T-cell (primary cell): ENCODE measurements at regions not wholly inside any gene's neighbourhood (a gene's known extent, or its start where the extent isn't known, plus 50 kb on each side); places are given as distances from the start of the nearest gene placed in this dataset.

ENCODE experiments used
- ATAC-seq, 4 experiments: fragments of 200-7000 bp in 3 of 4; fragments of 150-1000 bp in 1 of 4; cut with Tn5 transposase; replicated peaks in 1 of 4; 1 replicate in 3 of 4; 2 replicates in 1 of 4; pipeline ENCODE4 v1.10.0; 2021; ENCODE audit warnings: moderate library complexity in 3 of 4, mild to moderate bottlenecking in 2 of 4, moderate number of reproducible peaks in 1 of 4
- CTCF ChIA-PET, 2 donors: fragments of 300-600 bp; sonication (Branson Sonifier 250); formaldehyde crosslinking; loops; one replicate each; lab custom pipeline; 2022; ENCODE audit warnings: antibody characterized with exemption in 2 of 2; lab: Charles Lee
- POLR2A ChIA-PET, 2 donors: fragments of 300-600 bp; sonication (Branson Sonifier 250); formaldehyde crosslinking; loops; one replicate each; lab custom pipeline; 2022; ENCODE audit warnings: antibody characterized with exemption in 2 of 2; lab: Charles Lee
- DNase-seq, 35 experiments: peaks; one replicate each; pipeline versions ENCODE4 v3.0.0 to v3.0.0-alpha.2; 2013 to 2023
- H3K27ac ChIP-seq: one replicate; pipeline ENCODE4 v1.5.1; 2013; ENCODE audit warnings: low read length
- H3K27me3 ChIP-seq, 2 experiments: replicated peaks in 1 of 2; 1 replicate in 1 of 2; 2 replicates in 1 of 2; pipeline versions ENCODE4 v1.6.1 to v1.7.0; 2013; ENCODE audit warnings: low read length in 1 of 2, mixed read lengths in 1 of 2; ENCODE audit not compliant: control insufficient read depth in 2 of 2, insufficient read depth in 2 of 2; ENCODE audit errors: extremely low read depth in 1 of 2
- H3K36me3 ChIP-seq, 2 donors: 1 replicate in 1 of 2; 2 replicates in 1 of 2; pipeline versions ENCODE4 v1.6.1 to v1.7.0; 2013; ENCODE audit warnings: low read length in 1 of 2; ENCODE audit not compliant: control insufficient read depth in 2 of 2, insufficient read depth in 1 of 2; ENCODE audit errors: extremely low read depth in 1 of 2
- H3K4me1 ChIP-seq, 2 experiments: 1 replicate in 1 of 2; 2 replicates in 1 of 2; pipeline versions ENCODE4 v1.6.1 to v1.7.0; 2013; ENCODE audit warnings: low read length in 2 of 2, mixed read lengths in 1 of 2; ENCODE audit not compliant: insufficient read depth in 2 of 2, control insufficient read depth in 1 of 2; ENCODE audit errors: extremely low read depth in 1 of 2
- H3K4me3 ChIP-seq, 2 donors: 1 replicate in 1 of 2; 2 replicates in 1 of 2; pipeline versions ENCODE4 v1.5.1 to v1.7.0; 2013; ENCODE audit warnings: mild to moderate bottlenecking in 2 of 2, low read length in 1 of 2, moderate library complexity in 1 of 2; ENCODE audit not compliant: control insufficient read depth in 1 of 2; ENCODE audit errors: extremely low read depth in 1 of 2
- H3K9me3 ChIP-seq: 2 replicates; pipeline ENCODE4 v1.7.0; 2013
- H3K27ac Mint-ChIP-seq, 2 donors: one replicate each; pipeline ENCODE4 v1.8.0; 2020 to 2021; ENCODE audit warnings: mild to moderate bottlenecking in 2 of 2, mixed read lengths in 2 of 2
- H3K27me3 Mint-ChIP-seq, 2 donors: one replicate each; pipeline ENCODE4 v1.8.0; 2021 to 2022; ENCODE audit warnings: mixed read lengths in 2 of 2
- H3K36me3 Mint-ChIP-seq: one replicate; pipeline ENCODE4 v1.8.0; 2021; ENCODE audit warnings: mixed read lengths
- H3K4me1 Mint-ChIP-seq, 3 donors: one replicate each; pipeline ENCODE4 v1.8.0; 2020 to 2022; ENCODE audit warnings: mixed read lengths in 3 of 3, mild to moderate bottlenecking in 1 of 3
- H3K4me3 Mint-ChIP-seq, 3 donors: one replicate each; pipeline ENCODE4 v1.8.0; 2020 to 2022; ENCODE audit warnings: mild to moderate bottlenecking in 3 of 3, mixed read lengths in 3 of 3, moderate library complexity in 3 of 3
- H3K9me3 Mint-ChIP-seq, 3 donors: one replicate each; pipeline ENCODE4 v1.8.0; 2020 to 2022; ENCODE audit warnings: mixed read lengths in 3 of 3
- WGBS: methylation state at CpG from one replicate; pipeline ENCODE4 v1.1.5; 2013; ENCODE audit warnings: missing lambda C conversion rate; ENCODE audit not compliant: insufficient coverage; 5-methylcytosine and 5-hydroxymethylcytosine counted together

DNA sequence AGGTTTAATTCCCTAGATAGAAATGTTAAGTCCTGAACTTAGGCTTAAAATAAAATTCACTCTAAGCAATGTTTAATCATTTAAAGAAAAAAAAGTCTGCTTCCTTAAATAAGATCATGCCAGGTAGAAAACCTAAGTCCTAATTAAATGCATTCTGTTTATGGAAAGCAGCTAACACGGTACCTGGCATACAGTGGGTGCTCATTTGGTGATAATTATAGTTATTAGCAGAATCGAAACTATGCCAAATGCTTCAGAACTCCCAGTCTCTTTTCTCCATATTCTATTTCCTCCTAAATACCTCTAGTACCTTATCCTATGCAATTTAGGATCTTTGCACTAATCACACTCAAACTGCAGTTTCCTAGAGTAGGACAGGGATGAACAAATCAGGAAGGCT lies 331.8 kb downstream of the EPHA7 start:
- Mint-ChIP-seq H3K27me3 (no peaks in the 10 kb centered on the region), H3K36me3 (no peaks in the 10 kb centered on the region), H3K4me3 (no peak overlapping the region), H3K9me3 (peaks cover 3 to 5% (median 3%) of the 10 kb centered on the region in 3 donors), H3K4me1 (no peaks in the 10 kb centered on the region), H3K27ac (no peak overlapping the region)
- Histone ChIP-seq H3K9me3 (no peaks in the 10 kb centered on the region), H3K27me3 (no peaks in the 10 kb centered on the region), H3K4me3 (no peak overlapping the region), H3K4me1 (no peaks in the 10 kb centered on the region), H3K27ac (no peak overlapping the region), H3K36me3 (no peaks in the 10 kb centered on the region)
- ATAC-seq: no peak
- no peak for DNase-seq
- ChIA-PET POLR2A (no interaction called here), CTCF (no interaction called here)
- no CpG with 5 or more reads among the region's 2 CpGs for WGBS

DNA sequence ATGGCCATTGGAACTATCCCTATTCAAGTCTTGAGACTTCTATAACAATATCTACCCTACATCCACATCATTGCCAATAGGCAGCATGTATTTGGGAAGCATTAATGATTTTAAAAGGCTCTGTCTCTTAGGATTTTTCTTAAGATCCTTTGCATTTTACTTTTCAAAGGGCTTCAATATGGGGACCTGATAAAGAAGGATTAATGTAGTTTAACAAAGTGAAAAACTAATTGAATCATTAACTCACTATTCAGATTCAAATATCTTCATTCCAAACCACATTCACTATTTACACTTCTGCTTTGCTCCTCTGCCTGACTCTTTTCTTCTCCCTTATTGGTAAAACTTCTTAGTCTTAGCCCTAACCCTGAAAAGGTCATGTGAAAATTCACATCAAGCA lies 333.0 kb downstream of the EPHA7 start:
- Histone ChIP-seq H3K27me3 (no peaks in the 10 kb centered on the region), H3K9me3 (no peaks in the 10 kb centered on the region), H3K36me3 (no peaks in the 10 kb centered on the region), H3K27ac (no peak overlapping the region), H3K4me1 (no peaks in the 10 kb centered on the region), H3K4me3 (no peak overlapping the region)
- ChIA-PET CTCF (no interaction called here), POLR2A (no interaction called here)
- Mint-ChIP-seq H3K9me3 (peaks cover 3% of the 10 kb centered on the region in 3 donors), H3K4me1 (no peaks in the 10 kb centered on the region), H3K27me3 (no peaks in the 10 kb centered on the region), H3K27ac (no peak overlapping the region), H3K36me3 (no peaks in the 10 kb centered on the region), H3K4me3 (no peak overlapping the region)
- ATAC-seq (no peak), DNase-seq (no peak)

DNA sequence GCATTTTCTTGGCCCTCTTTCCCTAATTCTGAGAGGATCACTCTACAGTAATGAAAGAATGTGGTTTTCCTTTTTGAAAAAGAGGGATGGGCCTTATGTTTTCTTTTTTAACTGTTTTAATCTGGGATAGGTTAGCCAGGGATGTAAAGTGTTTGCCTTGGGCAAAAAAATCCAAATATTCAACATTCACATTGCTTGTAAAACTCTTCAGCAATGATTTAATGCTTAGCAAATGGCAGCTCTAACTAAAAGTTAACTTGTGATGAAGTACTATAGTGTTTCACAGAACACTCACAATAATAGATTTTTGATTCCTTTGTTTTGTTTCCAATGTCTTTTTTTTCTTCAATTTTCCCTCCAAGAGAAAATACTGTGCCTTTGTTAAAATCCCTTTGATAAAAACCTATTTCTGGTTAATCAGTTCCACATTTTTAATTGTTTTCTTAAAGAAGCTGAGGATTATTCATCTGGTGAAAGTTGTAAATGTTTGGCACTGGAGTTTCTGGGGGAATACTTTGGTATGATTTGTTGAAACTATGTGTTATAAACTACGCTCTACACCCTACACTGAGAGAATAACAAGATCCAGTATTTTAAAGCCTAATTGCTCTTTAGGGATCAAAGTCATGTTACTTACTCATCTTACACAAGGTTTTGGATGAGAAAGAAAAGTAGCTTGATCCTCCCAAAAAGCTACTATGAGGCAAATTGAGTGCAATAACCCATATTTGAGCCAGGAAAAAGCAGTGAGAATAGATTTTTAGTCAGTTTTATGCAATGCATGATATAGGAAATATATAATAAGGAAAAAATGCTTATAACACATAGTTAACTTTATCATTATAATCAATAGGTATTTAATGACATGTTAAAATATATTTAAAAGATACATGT lies 335.8 kb downstream of the EPHA7 start:
- Histone ChIP-seq H3K4me1 (no peaks in the 10 kb centered on the region), H3K27ac (no peak overlapping the region), H3K9me3 (no peaks in the 10 kb centered on the region), H3K4me3 (no peak overlapping the region), H3K36me3 (no peaks in the 10 kb centered on the region), H3K27me3 (no peaks in the 10 kb centered on the region)
- Mint-ChIP-seq H3K27me3 (no peaks in the 10 kb centered on the region), H3K36me3 (no peaks in the 10 kb centered on the region), H3K27ac (no peak overlapping the region), H3K4me1 (no peaks in the 10 kb centered on the region), H3K4me3 (no peak overlapping the region), H3K9me3 (peaks cover 0 to 3% (median 0%) of the 10 kb centered on the region in 3 donors)
- no CpG with 5 or more reads among the region's 1 CpG for WGBS
- DNase-seq: no peak
- ATAC-seq: no peak
- ChIA-PET CTCF (no interaction called here), POLR2A (no interaction called here)

GRCh38 chr6:93081901-93082300 lies 337.5 kb downstream of the EPHA7 start:
- no peaks in the 10 kb centered on the region for H3K4me1 Mint-ChIP-seq

DNA sequence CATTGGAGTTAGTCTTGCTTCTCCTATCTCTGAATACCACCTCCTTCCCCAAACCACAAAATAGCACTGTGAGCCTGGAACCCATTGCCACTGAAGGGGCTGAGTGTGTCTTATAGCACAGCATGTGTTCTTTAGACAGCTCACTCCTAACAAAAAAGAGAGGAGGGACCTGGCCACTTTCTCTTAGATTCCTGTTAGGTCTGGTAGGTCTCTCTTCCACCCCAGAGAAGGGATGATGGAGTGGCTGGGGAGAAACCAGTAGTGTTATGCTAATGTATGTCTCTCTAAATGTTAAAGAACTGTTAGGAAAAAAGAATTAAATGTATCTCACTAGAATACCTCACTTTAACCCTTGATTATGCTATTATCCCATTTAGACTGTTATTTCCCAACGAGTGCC lies 340.3 kb downstream of the EPHA7 start:
- DNase-seq (no peak), ATAC-seq (no peak)
- Mint-ChIP-seq H3K36me3 (no peaks in the 10 kb centered on the region), H3K27me3 (no peaks in the 10 kb centered on the region), H3K4me3 (no peak overlapping the region), H3K27ac (no peak overlapping the region), H3K4me1 (no peaks in the 10 kb centered on the region), H3K9me3 (no peaks in the 10 kb centered on the region)
- no CpG with 5 or more reads among the region's 1 CpG for WGBS
- Histone ChIP-seq H3K4me3 (no peak overlapping the region), H3K4me1 (no peaks in the 10 kb centered on the region), H3K9me3 (no peaks in the 10 kb centered on the region), H3K27ac (no peak overlapping the region), H3K36me3 (no peaks in the 10 kb centered on the region), H3K27me3 (no peaks in the 10 kb centered on the region)
- ChIA-PET POLR2A (interaction anchor here in 1 of 2 donors (0.6 kb wide), 1 partner anchor 122 kb away, joined by 3 read pairs; no protein-coding TSS in a partner anchor), CTCF (interaction anchor here in 1 of 2 donors (0.6 kb wide), 1 partner anchor 1432 kb away, joined by 3 read pairs; no protein-coding TSS in a partner anchor)

More at GRCh38 chr6:93081901-93082300, 337.5 kb downstream of the EPHA7 start:
- no peak overlapping the region for H3K27ac ChIP-seq
- Mint-ChIP-seq H3K27ac (no peak overlapping the region), H3K36me3 (no peaks in the 10 kb centered on the region), H3K27me3 (no peaks in the 10 kb centered on the region), H3K4me3 (no peak overlapping the region), H3K9me3 (peaks cover 0 to 3% (median 0%) of the 10 kb centered on the region in 3 donors)
- CTCF ChIA-PET: no interaction called here
- no peaks in the 10 kb centered on the region for H3K9me3 ChIP-seq
- no peaks in the 10 kb centered on the region for H3K4me1 ChIP-seq
- H3K4me3 ChIP-seq: no peak overlapping the region
- DNase-seq: no peak
- H3K27me3 ChIP-seq: no peaks in the 10 kb centered on the region
- H3K36me3 ChIP-seq: no peaks in the 10 kb centered on the region
- POLR2A ChIA-PET: no interaction called here
- no CpG with 5 or more reads among the region's 3 CpGs for WGBS
- ATAC-seq: no peak

- H3K4me3 Mint-ChIP-seq: no peak overlapping the region
- H3K4me1 Mint-ChIP-seq: no peaks in the 10 kb centered on the region
- Histone ChIP-seq H3K36me3 (no peaks in the 10 kb centered on the region), H3K9me3 (no peaks in the 10 kb centered on the region), H3K4me3 (no peak overlapping the region), H3K27ac (no peak overlapping the region), H3K4me1 (no peaks in the 10 kb centered on the region), H3K27me3 (no peaks in the 10 kb centered on the region)
- no peak overlapping the region for H3K27ac Mint-ChIP-seq
- ATAC-seq: no peak
- DNase-seq: no peak
- peaks cover 5 to 10% (median 8%) of the 10 kb centered on the region in 3 donors for H3K9me3 Mint-ChIP-seq
- H3K27me3 Mint-ChIP-seq: no peaks in the 10 kb centered on the region
- ChIA-PET POLR2A (no interaction called here), CTCF (no interaction called here)
- H3K36me3 Mint-ChIP-seq: no peaks in the 10 kb centered on the region
- WGBS: 86% methylated on average over 1 of the region's 5 CpGs
These were observed 345.5 kb downstream of the EPHA7 start for GRCh38 chr6:93073811-93074210.
